SK-N-SH treated with all-trans-retinoic acid at 6 μM for 48 hours (cell line): ENCODE measurements at regions not wholly inside any gene's neighbourhood (a gene's known extent, or its start where the extent isn't known, plus 50 kb on each side); places are given as distances from the start of the nearest gene placed in this dataset.

ENCODE experiments used
- RARB ChIP-seq: fragments of 250-450 bp; sonication (Bioruptor Pico); IDR thresholded peaks from 2 replicates; pipeline ENCODE4 v1.8.0; 2021; ENCODE audit warnings: mild to moderate bottlenecking, moderate library complexity
- ZFP3 ChIP-seq: fragments of 250-450 bp; sonication (Bioruptor Pico); IDR thresholded peaks from 2 replicates; pipeline ENCODE4 v1.5.0; 2020; ENCODE audit warnings: mild to moderate bottlenecking, moderate library complexity
- ZFP30 ChIP-seq: fragments of 450-650 bp; formaldehyde crosslinking; IDR thresholded peaks from 2 replicates; pipeline ENCODE4 v1.5.0; 2022; ENCODE audit warnings: mild to moderate bottlenecking, moderate library complexity
- ZNF70 ChIP-seq: fragments of 450-650 bp; formaldehyde crosslinking; IDR thresholded peaks from 2 replicates; pipeline ENCODE4 v1.5.0; 2020; ENCODE audit warnings: mild to moderate bottlenecking, moderate library complexity

DNA sequence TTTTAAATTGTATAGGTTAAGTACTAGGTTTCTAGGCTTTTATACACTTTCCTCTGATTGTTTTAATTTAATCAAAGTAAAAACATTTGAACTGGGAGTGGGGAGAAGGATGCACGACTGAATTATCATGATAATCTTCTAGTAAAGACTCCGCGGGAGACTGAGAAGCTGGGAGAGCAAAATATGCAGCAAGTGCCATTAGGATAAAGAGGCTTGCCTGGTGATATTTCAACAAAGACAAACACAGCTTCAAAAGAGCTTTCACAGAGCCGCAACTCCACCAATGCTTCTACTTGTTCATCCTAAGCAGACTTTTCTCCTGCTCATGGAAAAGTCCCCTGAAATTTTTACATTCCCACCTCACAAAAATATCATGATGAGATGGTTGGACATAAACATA, 239.0 kb upstream of the PTBP2 start:
- no peak for TF ChIP-seq ZFP30 (CRISPR knock-in tag)
- no peak for TF ChIP-seq ZNF70 (CRISPR knock-in tag)
- TF ChIP-seq ZFP3 (CRISPR knock-in tag), result no peak
- no peak for TF ChIP-seq RARB (CRISPR knock-in tag)
